ENCODE measurements at regions not wholly inside any gene's neighbourhood (a gene's known extent, or its start where the extent isn't known, plus 50 kb on each side); places are given as distances from the start of the nearest gene placed in this dataset.

GRCh38 chr16:48105976-48106375 lies 49.8 kb downstream of the ABCC12 start:
- no peaks in the 10 kb centered on the region for H3K9me3 Mint-ChIP-seq
- no peak for DNase-seq
- H3K4me3 Mint-ChIP-seq, result no peak overlapping the region
- CTCF ChIA-PET, result no interaction called here
- H3K36me3 Mint-ChIP-seq (ENCODE audit: low read depth), result no peaks in the 10 kb centered on the region
- intact Hi-C loops (cut with micrococcal nuclease), result no loop called here
- peaks cover 2% of the 10 kb centered on the region for H3K4me1 Mint-ChIP-seq (ENCODE audit: low read depth)
- H3K27ac Mint-ChIP-seq, result no peak overlapping the region
- peaks cover 12% of the 10 kb centered on the region for H3K27me3 Mint-ChIP-seq (ENCODE audit: low read depth)

- no peaks in the 10 kb centered on the region for H3K36me3 Mint-ChIP-seq (ENCODE audit: low read depth)
- DNase-seq, result no peak
- CTCF ChIA-PET, result interaction anchor here (0.6 kb wide), 1 partner anchor 861 kb away, joined by 3 read pairs; no protein-coding TSS in a partner anchor
- H3K4me1 Mint-ChIP-seq (ENCODE audit: low read depth), result peaks cover 4% of the 10 kb centered on the region
- intact Hi-C loops (cut with micrococcal nuclease), result no loop called here
- no peak overlapping the region for H3K27ac Mint-ChIP-seq
- peaks cover 9% of the 10 kb centered on the region for H3K27me3 Mint-ChIP-seq (ENCODE audit: low read depth)
- H3K4me3 Mint-ChIP-seq, result no peak overlapping the region
- H3K9me3 Mint-ChIP-seq, result no peaks in the 10 kb centered on the region
Observed at GRCh38 chr16:48105456-48105855, 50.3 kb downstream of the ABCC12 start.

GRCh38 chr16:48103591-48103990 lies 52.2 kb downstream of the ABCC12 start:
- intact Hi-C loops (cut with micrococcal nuclease), result no loop called here
- Mint-ChIP-seq H3K36me3 (ENCODE audit: low read depth) (no peaks in the 10 kb centered on the region), H3K27ac (no peak overlapping the region), H3K4me1 (ENCODE audit: low read depth) (peaks cover 4% of the 10 kb centered on the region), H3K9me3 (no peaks in the 10 kb centered on the region), H3K27me3 (ENCODE audit: low read depth) (peaks cover 11% of the 10 kb centered on the region), H3K4me3 (no peak overlapping the region)
- no peak for DNase-seq
- CTCF ChIA-PET, result interaction anchor here (0.7 kb wide), 1 partner anchor 187 kb away, joined by 4 read pairs; no protein-coding TSS in a partner anchor

GRCh38 chr16:48102083-48103008 lies 53.4 kb downstream of the ABCC12 start:
- Mint-ChIP-seq H3K4me3 (no peak overlapping the region), H3K36me3 (ENCODE audit: low read depth) (no peaks in the 10 kb centered on the region), H3K9me3 (no peaks in the 10 kb centered on the region), H3K27ac (no peak overlapping the region), H3K4me1 (ENCODE audit: low read depth) (peaks cover 4% of the 10 kb centered on the region), H3K27me3 (ENCODE audit: low read depth) (peaks cover 11% of the 10 kb centered on the region)
- DNase-seq, result no peak
- CTCF ChIA-PET, result no interaction called here
- intact Hi-C loops (cut with micrococcal nuclease), result no loop called here

- CTCF ChIA-PET, result no interaction called here
- Mint-ChIP-seq H3K27ac (no peak overlapping the region), H3K27me3 (ENCODE audit: low read depth) (peaks cover 11% of the 10 kb centered on the region), H3K36me3 (ENCODE audit: low read depth) (no peaks in the 10 kb centered on the region), H3K4me1 (ENCODE audit: low read depth) (peaks cover 4% of the 10 kb centered on the region), H3K9me3 (no peaks in the 10 kb centered on the region), H3K4me3 (no peak overlapping the region)
- DNase-seq, result peak; percentile 42
- intact Hi-C loops (cut with micrococcal nuclease), result no loop called here
Observed at GRCh38 chr16:48101069-48101674, 54.6 kb downstream of the ABCC12 start.

GRCh38 chr16:48099455-48099854 lies 56.3 kb downstream of the ABCC12 start:
- no peaks in the 10 kb centered on the region for H3K36me3 Mint-ChIP-seq (ENCODE audit: low read depth)
- H3K9me3 Mint-ChIP-seq, result no peaks in the 10 kb centered on the region
- intact Hi-C loops (cut with micrococcal nuclease), result no loop called here
- no peak overlapping the region for H3K4me3 Mint-ChIP-seq
- CTCF ChIA-PET, result no interaction called here
- DNase-seq, result no peak
- no peak overlapping the region for H3K27ac Mint-ChIP-seq
- H3K4me1 Mint-ChIP-seq (ENCODE audit: low read depth), result peaks cover 4% of the 10 kb centered on the region
- peaks cover 6% of the 10 kb centered on the region for H3K27me3 Mint-ChIP-seq (ENCODE audit: low read depth)

- no peak overlapping the region for H3K4me3 Mint-ChIP-seq
- peaks cover 6% of the 10 kb centered on the region for H3K27me3 Mint-ChIP-seq (ENCODE audit: low read depth)
- intact Hi-C loops (cut with micrococcal nuclease), result no loop called here
- no peak overlapping the region for H3K27ac Mint-ChIP-seq
- CTCF ChIA-PET, result no interaction called here
- no peak for DNase-seq
- H3K4me1 Mint-ChIP-seq (ENCODE audit: low read depth), result peaks cover 4% of the 10 kb centered on the region
- H3K36me3 Mint-ChIP-seq (ENCODE audit: low read depth), result no peaks in the 10 kb centered on the region
- H3K9me3 Mint-ChIP-seq, result no peaks in the 10 kb centered on the region
Observed at GRCh38 chr16:48098472-48098871, 57.3 kb downstream of the ABCC12 start.

- intact Hi-C loops (cut with micrococcal nuclease), result no loop called here
- H3K9me3 Mint-ChIP-seq, result no peaks in the 10 kb centered on the region
- no peak overlapping the region for H3K27ac Mint-ChIP-seq
- H3K27me3 Mint-ChIP-seq (ENCODE audit: low read depth), result peaks cover 5% of the 10 kb centered on the region
- no peaks in the 10 kb centered on the region for H3K36me3 Mint-ChIP-seq (ENCODE audit: low read depth)
- CTCF ChIA-PET, result no interaction called here
- no peak for DNase-seq
- H3K4me1 Mint-ChIP-seq (ENCODE audit: low read depth), result no peaks in the 10 kb centered on the region
- H3K4me3 Mint-ChIP-seq, result no peak overlapping the region
Observed at GRCh38 chr16:48091117-48091516, 64.7 kb downstream of the ABCC12 start.

GRCh38 chr16:48089053-48089792 lies 66.6 kb downstream of the ABCC12 start:
- intact Hi-C loops (cut with micrococcal nuclease), result no loop called here

GRCh38 chr16:48087639-48088038 lies 68.2 kb downstream of the ABCC12 start:
- Mint-ChIP-seq H3K4me1 (ENCODE audit: low read depth) (no peaks in the 10 kb centered on the region), H3K4me3 (no peak overlapping the region), H3K36me3 (ENCODE audit: low read depth) (no peaks in the 10 kb centered on the region), H3K27ac (no peak overlapping the region), H3K9me3 (no peaks in the 10 kb centered on the region), H3K27me3 (ENCODE audit: low read depth) (peaks cover 9% of the 10 kb centered on the region)
- CTCF ChIA-PET, result no interaction called here
- DNase-seq, result no peak
- intact Hi-C loops (cut with micrococcal nuclease), result no loop called here

More at GRCh38 chr16:48089053-48089792, 66.6 kb downstream of the ABCC12 start:
- Mint-ChIP-seq H3K27ac (no peak overlapping the region), H3K36me3 (ENCODE audit: low read depth) (no peaks in the 10 kb centered on the region), H3K27me3 (ENCODE audit: low read depth) (peaks cover 9% of the 10 kb centered on the region), H3K9me3 (no peaks in the 10 kb centered on the region), H3K4me1 (ENCODE audit: low read depth) (no peaks in the 10 kb centered on the region), H3K4me3 (no peak overlapping the region)
- CTCF ChIA-PET, result interaction anchor here (0.8 kb wide), 1 partner anchor 28 kb away, joined by 3 read pairs; no protein-coding TSS in a partner anchor
- DNase-seq, result no peak

GRCh38 chr16:48086422-48086821 lies 69.4 kb downstream of the ABCC12 start:
- intact Hi-C loops (cut with micrococcal nuclease), result no loop called here
- Mint-ChIP-seq H3K4me1 (ENCODE audit: low read depth) (no peaks in the 10 kb centered on the region), H3K9me3 (no peaks in the 10 kb centered on the region), H3K4me3 (no peak overlapping the region), H3K27ac (no peak overlapping the region), H3K27me3 (ENCODE audit: low read depth) (peaks cover 12% of the 10 kb centered on the region), H3K36me3 (ENCODE audit: low read depth) (no peaks in the 10 kb centered on the region)
- CTCF ChIA-PET, result no interaction called here
- DNase-seq, result no peak

- Mint-ChIP-seq H3K27ac (no peak overlapping the region), H3K4me1 (ENCODE audit: low read depth) (no peaks in the 10 kb centered on the region), H3K36me3 (ENCODE audit: low read depth) (no peaks in the 10 kb centered on the region), H3K9me3 (no peaks in the 10 kb centered on the region), H3K4me3 (no peak overlapping the region), H3K27me3 (ENCODE audit: low read depth) (peaks cover 12% of the 10 kb centered on the region)
- DNase-seq, result no peak
- intact Hi-C loops (cut with micrococcal nuclease), result no loop called here
- CTCF ChIA-PET, result no interaction called here
Observed at GRCh38 chr16:48085729-48086128, 70.1 kb downstream of the ABCC12 start.
